ENCODE measurements at regions not wholly inside any gene's neighbourhood (a gene's known extent, or its start where the extent isn't known, plus 50 kb on each side); places are given as distances from the start of the nearest gene placed in this dataset.
A peak's percentile ranks its signal among the peaks of the same experiment; 100 is the strongest.

GRCh38 chr2:192354512-192355244 lies 159.9 kb upstream of the TMEFF2 start:
- Histone ChIP-seq H3K27ac (no peak overlapping the region), H4K20me1 (ENCODE audit: insufficient read depth) (no peaks in the 10 kb centered on the region), H3K4me2 (no peak overlapping the region), H3K4me3 (no peak overlapping the region), H3K27me3 (ENCODE audit: insufficient read depth, low read depth) (no peaks in the 10 kb centered on the region), H3K9me3 (ENCODE audit: insufficient read depth, low read depth) (no peaks in the 10 kb centered on the region), H3K36me3 (ENCODE audit: low read depth) (no peaks in the 10 kb centered on the region), H3F3A (ENCODE audit: insufficient read depth, low read depth) (no peaks in the 10 kb centered on the region), H3K4me1 (replicated peaks; ENCODE audit: insufficient read depth) (no peaks in the 10 kb centered on the region), H3K79me2 (ENCODE audit: low read depth) (no peaks in the 10 kb centered on the region), H2AFZ (no peak overlapping the region), H3K9me2 (ENCODE audit: insufficient read depth) (no peaks in the 10 kb centered on the region)
- ChIA-PET CTCF (no interaction called here), POLR2A (ENCODE audit: unreplicated experiment) (no interaction called here)
- BruUV-seq (replicated peaks): no TSS peak
- TF ChIP-seq EZH2 (IDR thresholded peaks at IDR 0.05; ENCODE audit: low read depth) (no peak), CTCF (conservative IDR thresholded peaks at IDR 0.05) (no peak)
- no peak for DNase-seq
- intact Hi-C loops (cut with micrococcal nuclease; ENCODE audit: unreplicated experiment): no loop called here

GRCh38 chr2:192347542-192347941 lies 152.8 kb upstream of the TMEFF2 start:
- intact Hi-C loops (cut with micrococcal nuclease; ENCODE audit: unreplicated experiment): no loop called here
- CTCF ChIA-PET: no interaction called here
- no peaks in the 10 kb centered on the region for H3K4me1 ChIP-seq (replicated peaks; ENCODE audit: insufficient read depth)
- no peak overlapping the region for H3K4me3 ChIP-seq
- no peak for DNase-seq
- peak overlapping the region; percentile 55; the same call in 1 of the 2 replicates for H2AFZ ChIP-seq
- no peaks in the 10 kb centered on the region for H3F3A ChIP-seq (ENCODE audit: insufficient read depth, low read depth)
- POLR2A ChIA-PET (ENCODE audit: unreplicated experiment): no interaction called here
- H4K20me1 ChIP-seq (ENCODE audit: insufficient read depth): no peaks in the 10 kb centered on the region
- BruUV-seq (replicated peaks): no TSS peak
- H3K9me3 ChIP-seq (ENCODE audit: insufficient read depth, low read depth): no peaks in the 10 kb centered on the region
- no peaks in the 10 kb centered on the region for H3K9me2 ChIP-seq (ENCODE audit: insufficient read depth)
- TF ChIP-seq CTCF (conservative IDR thresholded peaks at IDR 0.05) (no peak), EZH2 (IDR thresholded peaks at IDR 0.05; ENCODE audit: low read depth) (no peak)
- H3K79me2 ChIP-seq (ENCODE audit: low read depth): no peaks in the 10 kb centered on the region
- no peaks in the 10 kb centered on the region for H3K27me3 ChIP-seq (ENCODE audit: insufficient read depth, low read depth)
- no peak overlapping the region for H3K4me2 ChIP-seq
- H3K27ac ChIP-seq: no peak overlapping the region
- H3K36me3 ChIP-seq (ENCODE audit: low read depth): no peaks in the 10 kb centered on the region

GRCh38 chr2:192345287-192345686 lies 150.6 kb upstream of the TMEFF2 start:
- no peak overlapping the region for H3K4me2 ChIP-seq
- H2AFZ ChIP-seq: no peak overlapping the region
- ChIA-PET CTCF (no interaction called here), POLR2A (ENCODE audit: unreplicated experiment) (no interaction called here)
- intact Hi-C loops (cut with micrococcal nuclease; ENCODE audit: unreplicated experiment): no loop called here
- H3K27ac ChIP-seq: no peak overlapping the region
- DNase-seq: no peak
- H3K36me3 ChIP-seq (ENCODE audit: low read depth): no peaks in the 10 kb centered on the region
- H3K9me3 ChIP-seq (ENCODE audit: insufficient read depth, low read depth): no peaks in the 10 kb centered on the region
- TF ChIP-seq EZH2 (IDR thresholded peaks at IDR 0.05; ENCODE audit: low read depth) (no peak), CTCF (conservative IDR thresholded peaks at IDR 0.05) (no peak)
- H3K27me3 ChIP-seq (ENCODE audit: insufficient read depth, low read depth): no peaks in the 10 kb centered on the region
- BruUV-seq (replicated peaks): no TSS peak
- H3K9me2 ChIP-seq (ENCODE audit: insufficient read depth): no peaks in the 10 kb centered on the region
- no peaks in the 10 kb centered on the region for H3F3A ChIP-seq (ENCODE audit: insufficient read depth, low read depth)
- H3K4me3 ChIP-seq: no peak overlapping the region
- H4K20me1 ChIP-seq (ENCODE audit: insufficient read depth): no peaks in the 10 kb centered on the region
- H3K4me1 ChIP-seq (replicated peaks; ENCODE audit: insufficient read depth): no peaks in the 10 kb centered on the region
- H3K79me2 ChIP-seq (ENCODE audit: low read depth): no peaks in the 10 kb centered on the region

All from PC-9 (cell line).